Upper lobe of right lung (tissue), 1 donor: ENCODE measurements at regions not wholly inside any gene's neighbourhood (a gene's known extent, or its start where the extent isn't known, plus 50 kb on each side); places are given as distances from the start of the nearest gene placed in this dataset.

Source experiments
- ATAC-seq: fragments of 200-7000 bp; cut with Tn5 transposase; one replicate; pipeline ENCODE4 v1.9.1; 2020; ENCODE audit warnings: mild to moderate bottlenecking, moderate library complexity
- DNase-seq: peaks from one replicate; pipeline ENCODE4 v3.0.0-alpha.2; 2020
- H3K27ac ChIP-seq: fragments of 200-600 bp; one replicate; pipeline ENCODE4 v1.8.0; 2022
- H3K27me3 ChIP-seq: fragments of 200-600 bp; one replicate; pipeline ENCODE4 v1.8.0; 2022; ENCODE audit warnings: mild to moderate bottlenecking
- H3K36me3 ChIP-seq: fragments of 200-600 bp; one replicate; pipeline ENCODE4 v1.8.0; 2022
- H3K4me1 ChIP-seq: fragments of 200-600 bp; one replicate; pipeline ENCODE4 v1.8.0; 2022
- H3K4me3 ChIP-seq: fragments of 200-600 bp; one replicate; pipeline ENCODE4 v1.8.0; 2022; ENCODE audit warnings: mild to moderate bottlenecking
- H3K9me3 ChIP-seq: fragments of 200-600 bp; one replicate; pipeline ENCODE4 v1.8.0; 2022
- CTCF ChIP-seq: fragments of 200-600 bp; IDR thresholded peaks from one replicate; pipeline ENCODE4 v1.8.0; 2022; ENCODE audit warnings: antibody characterized with exemption
- intact Hi-C: fragments of 100-400 bp; cut with DNase I; formaldehyde crosslinking; loops from one replicate; pipeline ENCODE4 v1.11.0; 2022
- donor health status: DM: no; HTN: yes; CAD: no; lungs with severe emphysema.

GRCh38 chr7:79593866-79594301 lies 140.4 kb upstream of the MAGI2 start:
- H3K9me3 ChIP-seq: no peaks in the 10 kb centered on the region
- H3K27me3 ChIP-seq: no peaks in the 10 kb centered on the region

GRCh38 chr7:79590916-79591623 lies 137.6 kb upstream of the MAGI2 start:
- no peak overlapping the region for H3K4me3 ChIP-seq
- H3K36me3 ChIP-seq: no peaks in the 10 kb centered on the region
- ATAC-seq (no peak), DNase-seq (no peak)
- no peak for TF ChIP-seq CTCF
- no peaks in the 10 kb centered on the region for H3K9me3 ChIP-seq
- no peak overlapping the region for H3K27ac ChIP-seq
- H3K4me1 ChIP-seq: no peaks in the 10 kb centered on the region
- H3K27me3 ChIP-seq: no peaks in the 10 kb centered on the region
- intact Hi-C loops: no loop called here

More at GRCh38 chr7:79593866-79594301, 140.4 kb upstream of the MAGI2 start:
- Histone ChIP-seq H3K36me3 (no peaks in the 10 kb centered on the region), H3K27ac (no peak overlapping the region), H3K4me3 (no peak overlapping the region), H3K4me1 (no peaks in the 10 kb centered on the region)
- no peak for TF ChIP-seq CTCF
- intact Hi-C loops: no loop called here
- DNase-seq (no peak), ATAC-seq (no peak)

- Histone ChIP-seq H3K36me3 (no peaks in the 10 kb centered on the region), H3K4me3 (no peak overlapping the region), H3K4me1 (no peaks in the 10 kb centered on the region), H3K9me3 (no peaks in the 10 kb centered on the region), H3K27ac (no peak overlapping the region), H3K27me3 (no peaks in the 10 kb centered on the region)
- no peak for ATAC-seq
- intact Hi-C loops: no loop called here
- no peak for TF ChIP-seq CTCF
- no peak for DNase-seq
Measured at GRCh38 chr7:79590391-79590790, 136.9 kb upstream of the MAGI2 start.

GRCh38 chr7:79570903-79571302 lies 117.4 kb upstream of the MAGI2 start:
- Histone ChIP-seq H3K4me3 (no peak overlapping the region), H3K9me3 (no peaks in the 10 kb centered on the region), H3K27ac (no peak overlapping the region), H3K27me3 (no peaks in the 10 kb centered on the region), H3K36me3 (no peaks in the 10 kb centered on the region), H3K4me1 (no peaks in the 10 kb centered on the region)
- TF ChIP-seq CTCF: no peak
- DNase-seq (no peak), ATAC-seq (no peak)
- intact Hi-C loops: no loop called here

GRCh38 chr7:79563821-79564522 lies 110.5 kb upstream of the MAGI2 start:
- ATAC-seq (no peak), DNase-seq (no peak)
- no peaks in the 10 kb centered on the region for H3K27me3 ChIP-seq
- no peak overlapping the region for H3K27ac ChIP-seq
- no peaks in the 10 kb centered on the region for H3K9me3 ChIP-seq
- no peak for TF ChIP-seq CTCF
- no peaks in the 10 kb centered on the region for H3K36me3 ChIP-seq
- H3K4me1 ChIP-seq: no peaks in the 10 kb centered on the region
- no peak overlapping the region for H3K4me3 ChIP-seq
- intact Hi-C loops: no loop called here
